ENCODE measurements at regions not wholly inside any gene's neighbourhood (a gene's known extent, or its start where the extent isn't known, plus 50 kb on each side); places are given as distances from the start of the nearest gene placed in this dataset.

DNA sequence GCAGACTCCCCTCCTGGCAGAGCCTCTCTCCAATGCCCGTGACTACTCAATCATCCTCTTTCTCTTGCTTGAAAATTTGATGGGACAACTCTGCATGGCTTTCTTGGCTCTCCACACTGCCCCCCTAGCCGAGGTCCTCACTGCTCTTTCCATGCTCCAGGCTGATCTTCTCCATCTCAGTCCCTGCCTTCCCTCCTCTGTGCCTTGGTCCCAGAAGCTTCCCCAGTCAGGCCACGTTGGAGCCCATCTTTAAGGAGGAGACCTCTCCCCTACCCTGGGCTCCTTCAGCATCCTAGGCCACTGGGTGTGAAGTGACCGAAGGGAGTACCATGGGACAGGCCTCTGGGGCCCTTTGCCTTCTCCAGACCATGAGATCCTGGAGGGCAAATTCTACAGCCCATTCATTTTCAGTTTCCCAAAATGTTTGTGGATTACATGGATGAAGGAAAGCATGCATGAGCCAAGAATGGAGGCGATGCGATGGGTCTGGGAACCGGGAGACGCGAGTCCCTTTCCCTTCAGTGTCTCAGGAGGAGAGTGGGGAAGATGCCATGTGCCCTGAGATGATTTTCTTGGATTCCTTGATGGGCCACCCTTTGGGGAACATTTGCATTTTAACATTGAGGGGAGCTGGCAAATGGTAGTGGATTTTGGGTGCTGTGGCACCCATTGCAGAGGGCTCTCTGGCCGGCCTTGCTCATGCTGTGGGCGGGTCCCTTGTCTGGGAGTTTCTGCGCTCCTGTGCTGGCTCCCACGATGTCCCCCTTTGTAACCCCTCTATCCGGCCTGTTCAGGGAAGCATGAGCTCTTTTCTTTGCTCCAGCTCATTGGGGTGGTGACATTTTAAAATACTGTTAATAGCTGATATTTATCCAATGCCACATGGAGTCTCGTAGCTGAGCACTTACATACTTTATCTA, 376.6 kb downstream of the RPS24 start:
- Histone ChIP-seq H3K4me3 (ENCODE audit: low read depth, low read length) (no peak overlapping the region), H3K9me3 (no peaks in the 10 kb centered on the region), H3K27me3 (no peaks in the 10 kb centered on the region), H3K4me1 (peaks cover 25% of the 10 kb centered on the region), H3K36me3 (no peaks in the 10 kb centered on the region; the same call in 1 of the 2 replicates)
- TF ChIP-seq, protein P1, sequence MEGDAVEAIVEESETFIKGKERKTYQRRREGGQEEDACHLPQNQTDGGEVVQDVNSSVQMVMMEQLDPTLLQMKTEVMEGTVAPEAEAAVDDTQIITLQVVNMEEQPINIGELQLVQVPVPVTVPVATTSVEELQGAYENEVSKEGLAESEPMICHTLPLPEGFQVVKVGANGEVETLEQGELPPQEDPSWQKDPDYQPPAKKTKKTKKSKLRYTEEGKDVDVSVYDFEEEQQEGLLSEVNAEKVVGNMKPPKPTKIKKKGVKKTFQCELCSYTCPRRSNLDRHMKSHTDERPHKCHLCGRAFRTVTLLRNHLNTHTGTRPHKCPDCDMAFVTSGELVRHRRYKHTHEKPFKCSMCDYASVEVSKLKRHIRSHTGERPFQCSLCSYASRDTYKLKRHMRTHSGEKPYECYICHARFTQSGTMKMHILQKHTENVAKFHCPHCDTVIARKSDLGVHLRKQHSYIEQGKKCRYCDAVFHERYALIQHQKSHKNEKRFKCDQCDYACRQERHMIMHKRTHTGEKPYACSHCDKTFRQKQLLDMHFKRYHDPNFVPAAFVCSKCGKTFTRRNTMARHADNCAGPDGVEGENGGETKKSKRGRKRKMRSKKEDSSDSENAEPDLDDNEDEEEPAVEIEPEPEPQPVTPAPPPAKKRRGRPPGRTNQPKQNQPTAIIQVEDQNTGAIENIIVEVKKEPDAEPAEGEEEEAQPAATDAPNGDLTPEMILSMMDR (IDR thresholded peaks at IDR 0.05; ENCODE audit: low read depth, low read length), result no peak
- no peak for DNase-seq

DNA sequence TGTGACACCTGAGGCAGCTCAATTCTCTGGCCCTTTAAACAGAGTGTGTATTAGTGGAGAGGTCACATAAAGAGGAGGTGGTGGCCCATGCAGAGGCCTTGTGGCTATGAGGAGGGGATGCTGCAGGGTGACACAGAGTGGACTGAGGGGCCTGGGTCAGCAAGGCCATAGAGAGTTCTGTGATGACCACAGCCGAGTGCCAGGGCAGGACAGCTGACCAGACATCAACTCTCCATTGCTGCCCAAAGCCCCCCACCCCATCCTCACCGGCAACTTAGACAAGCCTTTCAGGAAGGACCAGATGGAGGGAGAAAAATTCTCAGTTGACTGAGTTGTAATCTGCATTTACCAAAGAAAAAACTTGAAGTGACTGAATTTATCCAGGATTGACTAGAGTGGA, 378.1 kb downstream of the RPS24 start:
- H3K27me3 ChIP-seq, result no peaks in the 10 kb centered on the region

GRCh38 chr10:78412605-78413004, 378.9 kb downstream of the RPS24 start:
- Histone ChIP-seq H3K36me3 (no peaks in the 10 kb centered on the region), H3K4me1 (peaks cover 16% of the 10 kb centered on the region), H3K9me3 (no peaks in the 10 kb centered on the region), H3K27me3 (no peaks in the 10 kb centered on the region), H3K4me3 (ENCODE audit: low read depth, low read length) (no peak overlapping the region)
- TF ChIP-seq, protein P1 (IDR thresholded peaks at IDR 0.05; ENCODE audit: low read depth, low read length), result no peak
- DNase-seq, result no peak

More for the DNA sequence above, 378.1 kb downstream of the RPS24 start:
- H3K4me1 ChIP-seq, result peaks cover 22% of the 10 kb centered on the region
- no peaks in the 10 kb centered on the region for H3K9me3 ChIP-seq
- TF ChIP-seq, protein P1 (IDR thresholded peaks at IDR 0.05; ENCODE audit: low read depth, low read length), result no peak
- no peak for DNase-seq
- no peak overlapping the region for H3K4me3 ChIP-seq (ENCODE audit: low read depth, low read length)
- H3K36me3 ChIP-seq, result no peaks in the 10 kb centered on the region; the same call in 1 of the 2 replicates

GRCh38 chr10:78413076-78414055, 379.7 kb downstream of the RPS24 start:
- no peaks in the 10 kb centered on the region for H3K9me3 ChIP-seq
- TF ChIP-seq, protein P1 (IDR thresholded peaks at IDR 0.05; ENCODE audit: low read depth, low read length), result no peak
- no peak overlapping the region for H3K4me3 ChIP-seq (ENCODE audit: low read depth, low read length)
- no peaks in the 10 kb centered on the region for H3K27me3 ChIP-seq
- H3K36me3 ChIP-seq, result no peaks in the 10 kb centered on the region
- peaks cover 9% of the 10 kb centered on the region for H3K4me1 ChIP-seq
- DNase-seq, result no peak

- H3K9me3 ChIP-seq, result no peaks in the 10 kb centered on the region
- no peak overlapping the region for H3K4me3 ChIP-seq (ENCODE audit: low read depth, low read length)
- TF ChIP-seq, protein P1 (IDR thresholded peaks at IDR 0.05; ENCODE audit: low read depth, low read length), result no peak
- no peaks in the 10 kb centered on the region for H3K27me3 ChIP-seq
- no peaks in the 10 kb centered on the region for H3K36me3 ChIP-seq
- DNase-seq, result no peak
- H3K4me1 ChIP-seq, result no peaks in the 10 kb centered on the region
Measured at GRCh38 chr10:78414380-78414779, 380.7 kb downstream of the RPS24 start.
